HepG2 (cell line): ENCODE measurements at regions not wholly inside any gene's neighbourhood (a gene's known extent, or its start where the extent isn't known, plus 50 kb on each side); places are given as distances from the start of the nearest gene placed in this dataset.
A peak's percentile ranks its signal among the peaks of the same experiment; 100 is the strongest.

Experiments
- CENPT ChIP-seq: sonication (generic); formaldehyde crosslinking; IDR thresholded peaks from 2 replicates; pipeline ENCODE4 v1.8.0; 2022; ENCODE audit warnings: low read depth, mild to moderate bottlenecking, moderate library complexity, missing genetic modification reagents
- MBNL3 ChIP-seq: fragments of 250-450 bp; sonication (Bioruptor Pico); conservative IDR thresholded peaks from 2 replicates; pipeline ENCODE4 v1.8.0; 2022; ENCODE audit warnings: mild to moderate bottlenecking, inconsistent platforms
- MYC ChIP-seq: sonication (generic); formaldehyde crosslinking; IDR thresholded peaks from 2 replicates; pipeline ENCODE4 v1.9.0; 2021; ENCODE audit warnings: missing genetic modification reagents, borderline replicate concordance
- NR2F1 ChIP-seq, 2 experiments: fragments of 450-650 bp in 1 of 2; formaldehyde crosslinking in 1 of 2; IDR thresholded peaks; 2 replicates each; pipeline versions ENCODE4 v1.5.0 to v1.6.1; 2016 to 2020; ENCODE audit warnings: mild to moderate bottlenecking in 1 of 2, missing compliant biosample characterization in 1 of 2, missing genetic modification reagents in 1 of 2, moderate library complexity in 1 of 2
- RAD21 ChIP-seq: fragments of 450-650 bp; formaldehyde crosslinking; IDR thresholded peaks from 2 replicates; pipeline ENCODE4 v1.5.0; 2020; ENCODE audit warnings: mild to moderate bottlenecking
- RFXAP ChIP-seq: sonication (generic); formaldehyde crosslinking; IDR thresholded peaks from 2 replicates; pipeline ENCODE4 v1.4.0; 2020; ENCODE audit warnings: missing genetic modification reagents, borderline replicate concordance
- SAP130 ChIP-seq: IDR thresholded peaks from 2 replicates; pipeline ENCODE4 v1.6.1; 2016; ENCODE audit warnings: low read depth
- SETDB1 ChIP-seq: sonication (generic); formaldehyde crosslinking; IDR thresholded peaks from 2 replicates; pipeline ENCODE4 v1.5.1; 2020; ENCODE audit warnings: missing genetic modification reagents, mild to moderate bottlenecking, borderline replicate concordance
- SMAD3 ChIP-seq: sonication (generic); formaldehyde crosslinking; IDR thresholded peaks from 2 replicates; pipeline ENCODE4 v1.4.0; 2020; ENCODE audit warnings: missing genetic modification reagents
- SMAD9 ChIP-seq: sonication (generic); formaldehyde crosslinking; IDR thresholded peaks from 2 replicates; pipeline ENCODE4 v1.5.1; 2020; ENCODE audit warnings: mild to moderate bottlenecking, missing genetic modification reagents
- XRCC5 ChIP-seq: fragments of 200-400 bp; formaldehyde crosslinking; optimal IDR thresholded peaks from 2 replicates; pipeline ENCODE3; 2017; ENCODE audit warnings: mild to moderate bottlenecking, low read length
- ZBTB20 ChIP-seq: sonication (generic); formaldehyde crosslinking; IDR thresholded peaks from 2 replicates; pipeline ENCODE4 v1.8.1; 2023; ENCODE audit warnings: missing genetic modification reagents, low read depth, mild to moderate bottlenecking, borderline replicate concordance
- ZNF235 ChIP-seq: sonication (generic); formaldehyde crosslinking; IDR thresholded peaks from 2 replicates; pipeline ENCODE4 v1.8.1; 2023; ENCODE audit warnings: mild to moderate bottlenecking, missing genetic modification reagents, borderline replicate concordance
- ZNF337 ChIP-seq: sonication (generic); formaldehyde crosslinking; IDR thresholded peaks from 2 replicates; pipeline ENCODE4 v1.5.1; 2020; ENCODE audit warnings: missing genetic modification reagents, low read depth, mild to moderate bottlenecking, borderline replicate concordance
- ZNF354B ChIP-seq: sonication (generic); formaldehyde crosslinking; IDR thresholded peaks from 2 replicates; pipeline ENCODE4 v1.8.0; 2022; ENCODE audit warnings: mild to moderate bottlenecking, missing genetic modification reagents
- ZNF382 ChIP-seq: sonication (generic); formaldehyde crosslinking; IDR thresholded peaks from 2 replicates; pipeline ENCODE4 v1.5.0; 2020; ENCODE audit warnings: missing genetic modification reagents, mild to moderate bottlenecking, borderline replicate concordance
- ZNF614 ChIP-seq: IDR thresholded peaks from 2 replicates; pipeline ENCODE4 v1.6.1; 2018; ENCODE audit warnings: missing biosample characterization, missing genetic modification reagents, inconsistent platforms, borderline replicate concordance
- ZNF841 ChIP-seq: sonication (generic); formaldehyde crosslinking; IDR thresholded peaks from 2 replicates; pipeline ENCODE4 v1.8.1; 2023; ENCODE audit warnings: missing genetic modification reagents, borderline replicate concordance
- TF ChIP-seq, protein P1 (sequence below): sonication (generic); formaldehyde crosslinking; IDR thresholded peaks from 2 replicates; pipeline ENCODE4 v1.4.0; 2020; ENCODE audit warnings: missing genetic modification reagents, mild to moderate bottlenecking, borderline replicate concordance
- TF ChIP-seq, protein P2 (sequence below): sonication (generic); formaldehyde crosslinking; IDR thresholded peaks from 2 replicates; pipeline ENCODE4 v1.4.0; 2020; ENCODE audit warnings: missing genetic modification reagents
- TF ChIP-seq, protein P3 (sequence below): sonication (generic); formaldehyde crosslinking; IDR thresholded peaks from 2 replicates; pipeline ENCODE4 v1.9.0; 2021; ENCODE audit warnings: mild to moderate bottlenecking, missing genetic modification reagents

DNA sequence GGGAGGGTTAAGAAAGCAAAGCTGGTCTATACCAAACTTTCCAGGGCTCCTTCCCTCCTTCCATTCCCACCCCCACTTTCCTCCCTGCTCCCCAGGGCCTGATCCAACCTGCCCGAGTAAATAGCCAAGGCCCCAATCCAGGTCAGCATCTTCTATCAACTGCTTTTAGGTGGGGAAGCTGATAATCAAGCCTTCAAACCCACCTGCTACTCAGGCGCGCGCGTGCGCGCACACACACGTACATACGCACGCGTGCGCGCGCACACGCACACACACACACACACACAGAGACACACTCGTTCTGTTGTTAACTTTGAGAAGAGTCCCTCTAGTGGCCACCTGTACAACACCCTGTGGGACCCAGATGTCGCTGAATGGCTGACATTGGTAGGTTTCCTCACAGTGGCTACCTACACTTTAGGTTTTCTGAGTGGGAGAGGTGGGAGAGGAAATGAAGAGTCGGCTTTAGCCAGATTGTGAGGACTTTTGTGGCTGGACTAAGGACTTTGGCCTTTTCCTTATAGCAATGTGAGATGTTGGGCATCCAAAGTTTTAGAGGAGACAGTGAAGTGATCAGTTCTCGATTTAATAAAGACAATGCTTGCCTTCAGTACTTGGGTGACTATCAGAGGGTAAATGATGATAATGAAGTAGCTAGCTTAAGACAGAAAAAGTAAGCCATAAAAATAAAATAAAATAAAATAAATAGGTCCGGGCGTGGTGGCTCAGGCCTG, 179.9 kb upstream of the C2CD4B start (continued):
- TF ChIP-seq, protein P1, sequence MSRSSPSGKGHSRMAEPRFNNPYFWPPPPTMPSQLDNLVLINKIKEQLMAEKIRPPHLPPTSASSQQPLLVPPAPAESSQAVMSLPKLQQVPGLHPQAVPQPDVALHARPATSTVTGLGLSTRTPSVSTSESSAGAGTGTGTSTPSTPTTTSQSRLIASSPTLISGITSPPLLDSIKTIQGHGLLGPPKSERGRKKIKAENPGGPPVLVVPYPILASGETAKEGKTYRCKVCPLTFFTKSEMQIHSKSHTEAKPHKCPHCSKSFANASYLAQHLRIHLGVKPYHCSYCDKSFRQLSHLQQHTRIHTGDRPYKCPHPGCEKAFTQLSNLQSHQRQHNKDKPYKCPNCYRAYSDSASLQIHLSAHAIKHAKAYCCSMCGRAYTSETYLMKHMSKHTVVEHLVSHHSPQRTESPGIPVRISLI (CRISPR knock-in tag): no peak
- TF ChIP-seq NR2F1 (CRISPR knock-in tag; IDR thresholded peaks at IDR 0.05): no peak
- no peak for TF ChIP-seq ZNF841 (CRISPR knock-in tag)
- TF ChIP-seq MBNL3 (CRISPR knock-in tag): no peak
- TF ChIP-seq, protein P2, sequence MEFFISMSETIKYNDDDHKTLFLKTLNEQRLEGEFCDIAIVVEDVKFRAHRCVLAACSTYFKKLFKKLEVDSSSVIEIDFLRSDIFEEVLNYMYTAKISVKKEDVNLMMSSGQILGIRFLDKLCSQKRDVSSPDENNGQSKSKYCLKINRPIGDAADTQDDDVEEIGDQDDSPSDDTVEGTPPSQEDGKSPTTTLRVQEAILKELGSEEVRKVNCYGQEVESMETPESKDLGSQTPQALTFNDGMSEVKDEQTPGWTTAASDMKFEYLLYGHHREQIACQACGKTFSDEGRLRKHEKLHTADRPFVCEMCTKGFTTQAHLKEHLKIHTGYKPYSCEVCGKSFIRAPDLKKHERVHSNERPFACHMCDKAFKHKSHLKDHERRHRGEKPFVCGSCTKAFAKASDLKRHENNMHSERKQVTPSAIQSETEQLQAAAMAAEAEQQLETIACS (CRISPR knock-in tag): peak; percentile 99
- TF ChIP-seq SMAD9 (CRISPR knock-in tag): no peak
- 0 out of 2 replicates have a peak, but pooled peaks have one; percentile 14 for TF ChIP-seq SAP130
- TF ChIP-seq ZNF614 (CRISPR knock-in tag): no peak
- peak; percentile 18; the same call in 1 of the 2 replicates for TF ChIP-seq MYC (CRISPR knock-in tag)
- TF ChIP-seq, protein P3, sequence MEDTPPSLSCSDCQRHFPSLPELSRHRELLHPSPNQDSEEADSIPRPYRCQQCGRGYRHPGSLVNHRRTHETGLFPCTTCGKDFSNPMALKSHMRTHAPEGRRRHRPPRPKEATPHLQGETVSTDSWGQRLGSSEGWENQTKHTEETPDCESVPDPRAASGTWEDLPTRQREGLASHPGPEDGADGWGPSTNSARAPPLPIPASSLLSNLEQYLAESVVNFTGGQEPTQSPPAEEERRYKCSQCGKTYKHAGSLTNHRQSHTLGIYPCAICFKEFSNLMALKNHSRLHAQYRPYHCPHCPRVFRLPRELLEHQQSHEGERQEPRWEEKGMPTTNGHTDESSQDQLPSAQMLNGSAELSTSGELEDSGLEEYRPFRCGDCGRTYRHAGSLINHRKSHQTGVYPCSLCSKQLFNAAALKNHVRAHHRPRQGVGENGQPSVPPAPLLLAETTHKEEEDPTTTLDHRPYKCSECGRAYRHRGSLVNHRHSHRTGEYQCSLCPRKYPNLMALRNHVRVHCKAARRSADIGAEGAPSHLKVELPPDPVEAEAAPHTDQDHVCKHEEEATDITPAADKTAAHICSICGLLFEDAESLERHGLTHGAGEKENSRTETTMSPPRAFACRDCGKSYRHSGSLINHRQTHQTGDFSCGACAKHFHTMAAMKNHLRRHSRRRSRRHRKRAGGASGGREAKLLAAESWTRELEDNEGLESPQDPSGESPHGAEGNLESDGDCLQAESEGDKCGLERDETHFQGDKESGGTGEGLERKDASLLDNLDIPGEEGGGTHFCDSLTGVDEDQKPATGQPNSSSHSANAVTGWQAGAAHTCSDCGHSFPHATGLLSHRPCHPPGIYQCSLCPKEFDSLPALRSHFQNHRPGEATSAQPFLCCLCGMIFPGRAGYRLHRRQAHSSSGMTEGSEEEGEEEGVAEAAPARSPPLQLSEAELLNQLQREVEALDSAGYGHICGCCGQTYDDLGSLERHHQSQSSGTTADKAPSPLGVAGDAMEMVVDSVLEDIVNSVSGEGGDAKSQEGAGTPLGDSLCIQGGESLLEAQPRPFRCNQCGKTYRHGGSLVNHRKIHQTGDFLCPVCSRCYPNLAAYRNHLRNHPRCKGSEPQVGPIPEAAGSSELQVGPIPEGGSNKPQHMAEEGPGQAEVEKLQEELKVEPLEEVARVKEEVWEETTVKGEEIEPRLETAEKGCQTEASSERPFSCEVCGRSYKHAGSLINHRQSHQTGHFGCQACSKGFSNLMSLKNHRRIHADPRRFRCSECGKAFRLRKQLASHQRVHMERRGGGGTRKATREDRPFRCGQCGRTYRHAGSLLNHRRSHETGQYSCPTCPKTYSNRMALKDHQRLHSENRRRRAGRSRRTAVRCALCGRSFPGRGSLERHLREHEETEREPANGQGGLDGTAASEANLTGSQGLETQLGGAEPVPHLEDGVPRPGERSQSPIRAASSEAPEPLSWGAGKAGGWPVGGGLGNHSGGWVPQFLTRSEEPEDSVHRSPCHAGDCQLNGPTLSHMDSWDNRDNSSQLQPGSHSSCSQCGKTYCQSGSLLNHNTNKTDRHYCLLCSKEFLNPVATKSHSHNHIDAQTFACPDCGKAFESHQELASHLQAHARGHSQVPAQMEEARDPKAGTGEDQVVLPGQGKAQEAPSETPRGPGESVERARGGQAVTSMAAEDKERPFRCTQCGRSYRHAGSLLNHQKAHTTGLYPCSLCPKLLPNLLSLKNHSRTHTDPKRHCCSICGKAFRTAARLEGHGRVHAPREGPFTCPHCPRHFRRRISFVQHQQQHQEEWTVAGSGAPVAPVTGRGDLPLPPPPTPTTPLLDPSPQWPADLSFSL (CRISPR knock-in tag): peak; percentile 85
- no peak for TF ChIP-seq ZNF354B (CRISPR knock-in tag)
- TF ChIP-seq SETDB1: no peak
- TF ChIP-seq SMAD3 (CRISPR knock-in tag): no peak
- no peak for TF ChIP-seq ZBTB20 (CRISPR knock-in tag)
- TF ChIP-seq RAD21 (CRISPR knock-in tag): peak; percentile 50
- TF ChIP-seq ZNF337: no peak
- TF ChIP-seq XRCC5: peak; percentile 92
- no peak for TF ChIP-seq CENPT (CRISPR knock-in tag)
- TF ChIP-seq RFXAP (CRISPR knock-in tag): no peak
- TF ChIP-seq ZNF235 (CRISPR knock-in tag): no peak
- TF ChIP-seq ZNF382: no peak
